A549 (cell line): ENCODE measurements at regions not wholly inside any gene's neighbourhood (a gene's known extent, or its start where the extent isn't known, plus 50 kb on each side); places are given as distances from the start of the nearest gene placed in this dataset.
"Not testable (repeated sequence)": the region's sequence is repeated elsewhere in the genome, so short reads cannot be mapped to it uniquely, and the experiment has no call there.

Experiments
- ATAC-seq, 2 experiments: fragments of 200-7000 bp in 1 of 2; fragments of >200 bp in 1 of 2; cut with Nextera tagmentation in 1 of 2; cut with Tn5 transposase in 1 of 2; 3 replicates each; pipeline versions ENCODE4 v1.8.0 to v1.9.1; 2018 to 2020; ENCODE audit warnings: mild to moderate bottlenecking in 1 of 2, moderate library complexity in 1 of 2
- CTCF ChIA-PET: fragments of 300-600 bp; sonication (Branson Sonifier 250); formaldehyde crosslinking; extraction: SDS; loops from one replicate; lab custom pipeline; 2021; ENCODE audit warnings: antibody characterized with exemption, inconsistent platforms; lab: Yijun Ruan, JAX
- POLR2A ChIA-PET: fragments of 350-600 bp; formaldehyde crosslinking; extraction: SDS; loops from one replicate; lab custom pipeline; 2021; ENCODE audit warnings: antibody characterized with exemption, inconsistent platforms; lab: Yijun Ruan, JAX
- DNase-seq, 2 experiments: peaks; one replicate each; pipeline versions ENCODE4 v3.0.0 to v3.0.0-alpha.2; 2011 to 2016; ENCODE audit warnings: low read depth in 1 of 2, low spot score in 1 of 2
- FAIRE-seq: peaks from 2 replicates; lab custom pipeline; 2011; peaks lifted over from hg19 to GRCh38; lab: Jason Lieb, UNC
- H3K27ac ChIP-seq, 2 experiments: fragments of >200 bp; sonication (Bioruptor Twin); formaldehyde crosslinking; 3 replicates each; pipeline ENCODE4 v1.5.1; 2016 to 2017
- H3K4me1 ChIP-seq: fragments of >200 bp; sonication (Bioruptor Twin); formaldehyde crosslinking; 3 replicates; pipeline ENCODE4 v1.6.1; 2016
- H3K4me2 ChIP-seq: fragments of >200 bp; sonication (Bioruptor Twin); formaldehyde crosslinking; 3 replicates; pipeline ENCODE4 v1.6.1; 2016
- H3K4me3 ChIP-seq: fragments of >200 bp; sonication (Bioruptor Twin); formaldehyde crosslinking; 3 replicates; pipeline ENCODE4 v1.5.1; 2016
- H3K9me3 ChIP-seq: fragments of >200 bp; sonication (Bioruptor Twin); formaldehyde crosslinking; 3 replicates; pipeline ENCODE4 v1.6.1; 2016
- CTCF ChIP-seq: fragments of >200 bp; sonication (Bioruptor Twin); formaldehyde crosslinking; IDR thresholded peaks from 3 replicates; pipeline ENCODE4 v1.5.1; 2016
- E2F6 ChIP-seq: IDR thresholded peaks from 2 replicates; pipeline ENCODE4 v1.6.1; 2012; ENCODE audit warnings: low read depth, borderline replicate concordance
- EHMT2 ChIP-seq: fragments of 200-600 bp; sonication (generic); IDR thresholded peaks from 2 replicates; pipeline ENCODE4 v1.6.1; 2016; ENCODE audit warnings: antibody characterized with exemption, low read depth, mild to moderate bottlenecking, moderate library complexity
- FOSB ChIP-seq: fragments of 250-450 bp; sonication (Bioruptor Pico); IDR thresholded peaks from 2 replicates; pipeline ENCODE4 v1.5.0; 2020; ENCODE audit warnings: mild to moderate bottlenecking, moderate library complexity
- KDM1A ChIP-seq: fragments of 200-600 bp; sonication (generic); IDR thresholded peaks from 2 replicates; pipeline ENCODE4 v1.6.1; 2016; ENCODE audit warnings: low read depth, mild to moderate bottlenecking
- MAFK ChIP-seq: fragments of 450-650 bp; IDR thresholded peaks from 2 replicates; pipeline ENCODE4 v1.6.1; 2014; ENCODE audit not compliant: partially characterized antibody
- MAZ ChIP-seq: fragments of 150-350 bp; IDR thresholded peaks from 2 replicates; pipeline ENCODE4 v1.6.1; 2014; ENCODE audit warnings: antibody characterized with exemption, low read depth, low read length, borderline replicate concordance
- MYC ChIP-seq: IDR thresholded peaks from 2 replicates; pipeline ENCODE4 v1.6.1; 2012; ENCODE audit warnings: mild to moderate bottlenecking, inconsistent platforms, low read length, improper control_type of control experiment, borderline replicate concordance
- NFE2L2 ChIP-seq: fragments of 150-350 bp; conservative IDR thresholded peaks from 2 replicates; pipeline ENCODE4 v1.6.1; 2014; ENCODE audit warnings: low read length
- PHF8 ChIP-seq: fragments of 200-600 bp; sonication (generic); IDR thresholded peaks from 2 replicates; pipeline ENCODE4 v1.6.1; 2016; ENCODE audit warnings: low read depth, mild to moderate bottlenecking, antibody characterized with exemption, moderate library complexity, borderline replicate concordance
- POLR2AphosphoS2 ChIP-seq: conservative IDR thresholded peaks from 2 replicates; pipeline ENCODE4 v1.6.1; 2012; ENCODE audit warnings: low read length, improper control_type of control experiment, inconsistent platforms
- RFX5 ChIP-seq: fragments of 450-650 bp; IDR thresholded peaks from 2 replicates; pipeline ENCODE4 v1.7.1; 2014; ENCODE audit warnings: antibody characterized with exemption, mild to moderate bottlenecking, moderate library complexity
- SMC3 ChIP-seq: fragments of >200 bp; sonication (Bioruptor Twin); formaldehyde crosslinking; IDR thresholded peaks from 3 replicates; pipeline ENCODE4 v1.6.1; 2018; ENCODE audit warnings: inconsistent platforms
- ZC3H11A ChIP-seq: fragments of 450-650 bp; IDR thresholded peaks from 2 replicates; pipeline ENCODE4 v1.6.1; 2014; ENCODE audit warnings: antibody characterized with exemption, mild to moderate bottlenecking
- ZSCAN20 ChIP-seq: fragments of 250-450 bp; sonication (Bioruptor Pico); IDR thresholded peaks from 2 replicates; pipeline ENCODE4 v1.8.0; 2022; ENCODE audit warnings: mild to moderate bottlenecking, moderate library complexity
- WGBS: methylation state at CpG from one replicate; pipeline ENCODE4 v1.1.6; 2017; ENCODE audit errors: missing lambda C conversion rate; 5-methylcytosine and 5-hydroxymethylcytosine counted together
- TF ChIP-seq, protein P1 (sequence below): fragments of 450-650 bp; IDR thresholded peaks from 2 replicates; pipeline ENCODE4 v1.6.1; 2014; ENCODE audit warnings: antibody characterized with exemption
- TF ChIP-seq, protein P2 (sequence below): fragments of >200 bp; sonication (Bioruptor Twin); formaldehyde crosslinking; IDR thresholded peaks from 3 replicates; pipeline ENCODE4 v1.6.1; 2016
- TF ChIP-seq, protein P3 (sequence below): fragments of 250-450 bp; sonication (Bioruptor Pico); IDR thresholded peaks from 2 replicates; pipeline ENCODE4 v1.5.0; 2021; ENCODE audit warnings: mild to moderate bottlenecking, moderate library complexity, borderline replicate concordance
- TF ChIP-seq, protein P4 (sequence below): fragments of 150-350 bp; IDR thresholded peaks from 2 replicates; pipeline ENCODE4 v1.6.1; 2014; ENCODE audit warnings: low read depth, mild to moderate bottlenecking, low read length
- TF ChIP-seq, protein P5 (sequence below): fragments of 250-450 bp; sonication (Bioruptor Pico); IDR thresholded peaks from 2 replicates; pipeline ENCODE4 v1.5.0; 2020; ENCODE audit warnings: low read depth, mild to moderate bottlenecking, moderate library complexity

- Histone ChIP-seq H3K4me2 (no peak overlapping the region), H3K4me1 (no peaks in the 10 kb centered on the region), H3K4me3 (no peak overlapping the region), H3K9me3 (no peaks in the 10 kb centered on the region), H3K27ac (no peak overlapping the region)
- 4% methylated on average over 1 of the region's 1 CpG for whole genome bisulfite sequencing
- POLR2A ChIA-PET, result no interaction called here
- no peak for DNase-seq
- no peak for ATAC-seq
- no peak for FAIRE-seq
- CTCF ChIA-PET, result no interaction called here
- TF ChIP-seq ZSCAN20 (no peak), CTCF (no peak), MAFK (no peak)
Observed at GRCh38 chr16:26627958-26628357, 438.8 kb upstream of the C16orf82 start.

DNA sequence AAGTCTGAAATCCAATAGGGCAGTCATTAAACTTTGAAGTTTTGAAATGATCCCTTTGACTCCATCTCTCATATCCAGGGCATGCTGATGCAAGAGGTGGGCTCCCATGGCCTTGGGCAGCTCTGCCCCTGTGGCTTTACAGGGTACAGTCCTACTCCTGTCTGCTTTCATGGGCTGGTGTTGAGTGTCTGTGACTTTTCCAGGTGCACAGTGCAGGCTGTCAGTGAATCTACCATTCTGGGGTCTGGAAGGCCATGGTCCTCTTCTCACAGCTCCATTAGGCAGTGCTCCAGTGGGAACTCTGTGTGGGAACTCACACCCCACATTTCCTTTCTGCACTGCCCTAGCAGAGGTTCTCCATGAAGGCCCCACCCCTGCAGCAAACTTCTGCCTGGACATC lies 435.4 kb upstream of the C16orf82 start:
- CTCF ChIA-PET, POLR2A ChIA-PET, ATAC-seq, H3K4me3 ChIP-seq, FAIRE-seq, H3K9me3 ChIP-seq, DNase-seq, H3K4me2 ChIP-seq, H3K27ac ChIP-seq, H3K4me1 ChIP-seq: not testable (repeated sequence)

- no peak overlapping the region for H3K4me2 ChIP-seq
- 6% methylated on average over 5 of the region's 5 CpGs for WGBS
- H3K4me3 ChIP-seq, result no peak overlapping the region
- ATAC-seq, result no peak
- H3K9me3 ChIP-seq, result no peaks in the 10 kb centered on the region
- no peak for DNase-seq
- H3K27ac ChIP-seq, result no peak overlapping the region
- ChIA-PET CTCF (no interaction called here), POLR2A (no interaction called here)
- TF ChIP-seq E2F6, result no peak
- H3K4me1 ChIP-seq, result no peaks in the 10 kb centered on the region
- FAIRE-seq, result no peak
Observed at GRCh38 chr16:26642047-26642664, 424.6 kb upstream of the C16orf82 start.

- FAIRE-seq (no peak), DNase-seq (no peak), ATAC-seq (no peak)
- Histone ChIP-seq H3K4me1 (no peaks in the 10 kb centered on the region), H3K27ac (no peak overlapping the region), H3K9me3 (no peaks in the 10 kb centered on the region), H3K4me2 (no peak overlapping the region), H3K4me3 (no peak overlapping the region)
- 0% methylated on average over 3 of the region's 3 CpGs for WGBS
- POLR2A ChIA-PET, result no interaction called here
- CTCF ChIA-PET, result no interaction called here
- TF ChIP-seq FOSB (CRISPR knock-in tag) (no peak), MAZ (no peak), RFX5 (no peak), ZSCAN20 (no peak), E2F6 (no peak), KDM1A (no peak), POLR2AphosphoS2 (no peak), SMC3 (no peak), ZC3H11A (no peak), MYC (no peak), PHF8 (no peak), EHMT2 (no peak), NFE2L2 (no peak)
- TF ChIP-seq, protein P1, sequence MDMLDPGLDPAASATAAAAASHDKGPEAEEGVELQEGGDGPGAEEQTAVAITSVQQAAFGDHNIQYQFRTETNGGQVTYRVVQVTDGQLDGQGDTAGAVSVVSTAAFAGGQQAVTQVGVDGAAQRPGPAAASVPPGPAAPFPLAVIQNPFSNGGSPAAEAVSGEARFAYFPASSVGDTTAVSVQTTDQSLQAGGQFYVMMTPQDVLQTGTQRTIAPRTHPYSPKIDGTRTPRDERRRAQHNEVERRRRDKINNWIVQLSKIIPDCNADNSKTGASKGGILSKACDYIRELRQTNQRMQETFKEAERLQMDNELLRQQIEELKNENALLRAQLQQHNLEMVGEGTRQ, result no peak
- TF ChIP-seq, protein P2, sequence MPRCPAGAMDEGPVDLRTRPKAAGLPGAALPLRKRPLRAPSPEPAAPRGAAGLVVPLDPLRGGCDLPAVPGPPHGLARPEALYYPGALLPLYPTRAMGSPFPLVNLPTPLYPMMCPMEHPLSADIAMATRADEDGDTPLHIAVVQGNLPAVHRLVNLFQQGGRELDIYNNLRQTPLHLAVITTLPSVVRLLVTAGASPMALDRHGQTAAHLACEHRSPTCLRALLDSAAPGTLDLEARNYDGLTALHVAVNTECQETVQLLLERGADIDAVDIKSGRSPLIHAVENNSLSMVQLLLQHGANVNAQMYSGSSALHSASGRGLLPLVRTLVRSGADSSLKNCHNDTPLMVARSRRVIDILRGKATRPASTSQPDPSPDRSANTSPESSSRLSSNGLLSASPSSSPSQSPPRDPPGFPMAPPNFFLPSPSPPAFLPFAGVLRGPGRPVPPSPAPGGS, result no peak
- TF ChIP-seq, protein P3, sequence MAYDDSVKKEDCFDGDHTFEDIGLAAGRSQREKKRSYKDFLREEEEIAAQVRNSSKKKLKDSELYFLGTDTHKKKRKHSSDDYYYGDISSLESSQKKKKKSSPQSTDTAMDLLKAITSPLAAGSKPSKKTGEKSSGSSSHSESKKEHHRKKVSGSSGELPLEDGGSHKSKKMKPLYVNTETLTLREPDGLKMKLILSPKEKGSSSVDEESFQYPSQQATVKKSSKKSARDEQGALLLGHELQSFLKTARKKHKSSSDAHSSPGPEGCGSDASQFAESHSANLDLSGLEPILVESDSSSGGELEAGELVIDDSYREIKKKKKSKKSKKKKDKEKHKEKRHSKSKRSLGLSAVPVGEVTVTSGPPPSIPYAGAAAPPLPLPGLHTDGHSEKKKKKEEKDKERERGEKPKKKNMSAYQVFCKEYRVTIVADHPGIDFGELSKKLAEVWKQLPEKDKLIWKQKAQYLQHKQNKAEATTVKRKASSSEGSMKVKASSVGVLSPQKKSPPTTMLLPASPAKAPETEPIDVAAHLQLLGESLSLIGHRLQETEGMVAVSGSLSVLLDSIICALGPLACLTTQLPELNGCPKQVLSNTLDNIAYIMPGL (CRISPR knock-in tag), result no peak
- TF ChIP-seq, protein P4, sequence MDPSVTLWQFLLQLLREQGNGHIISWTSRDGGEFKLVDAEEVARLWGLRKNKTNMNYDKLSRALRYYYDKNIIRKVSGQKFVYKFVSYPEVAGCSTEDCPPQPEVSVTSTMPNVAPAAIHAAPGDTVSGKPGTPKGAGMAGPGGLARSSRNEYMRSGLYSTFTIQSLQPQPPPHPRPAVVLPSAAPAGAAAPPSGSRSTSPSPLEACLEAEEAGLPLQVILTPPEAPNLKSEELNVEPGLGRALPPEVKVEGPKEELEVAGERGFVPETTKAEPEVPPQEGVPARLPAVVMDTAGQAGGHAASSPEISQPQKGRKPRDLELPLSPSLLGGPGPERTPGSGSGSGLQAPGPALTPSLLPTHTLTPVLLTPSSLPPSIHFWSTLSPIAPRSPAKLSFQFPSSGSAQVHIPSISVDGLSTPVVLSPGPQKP, result no peak
- TF ChIP-seq, protein P5, sequence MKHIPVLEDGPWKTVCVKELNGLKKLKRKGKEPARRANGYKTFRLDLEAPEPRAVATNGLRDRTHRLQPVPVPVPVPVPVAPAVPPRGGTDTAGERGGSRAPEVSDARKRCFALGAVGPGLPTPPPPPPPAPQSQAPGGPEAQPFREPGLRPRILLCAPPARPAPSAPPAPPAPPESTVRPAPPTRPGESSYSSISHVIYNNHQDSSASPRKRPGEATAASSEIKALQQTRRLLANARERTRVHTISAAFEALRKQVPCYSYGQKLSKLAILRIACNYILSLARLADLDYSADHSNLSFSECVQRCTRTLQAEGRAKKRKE (CRISPR knock-in tag), result no peak
Observed at GRCh38 chr16:26643519-26643918, 423.2 kb upstream of the C16orf82 start.
